HepG2 (cell line): ENCODE measurements at regions not wholly inside any gene's neighbourhood (a gene's known extent, or its start where the extent isn't known, plus 50 kb on each side); places are given as distances from the start of the nearest gene placed in this dataset.
A peak's percentile ranks its signal among the peaks of the same experiment; 100 is the strongest.

Source experiments
- ATAC-seq: fragments of 200-7000 bp; cut with Tn5 transposase; 3 replicates; pipeline ENCODE4 v1.9.1; 2020; ENCODE audit warnings: mild to moderate bottlenecking, moderate library complexity
- BruUV-seq: library from RNA; stranded (reverse); fragments of 400-500 nt; replicated peaks from 2 replicates; lab custom pipeline; 2021; lab: Mats Ljungman, UMichigan
- CTCF ChIA-PET: fragments of 300-600 bp; formaldehyde crosslinking; extraction: SDS; loops from one replicate; lab custom pipeline; 2021; ENCODE audit warnings: low total read pairs, inconsistent platforms, low intra/inter-chr PET ratio; lab: Yijun Ruan, JAX
- POLR2A ChIA-PET: fragments of 350-600 bp; sonication (Branson Sonifier 250); formaldehyde crosslinking; loops from one replicate; lab custom pipeline; 2020; ENCODE audit warnings: antibody characterized with exemption, inconsistent platforms; lab: Yijun Ruan, JAX
- DNase-seq: peaks from one replicate; pipeline ENCODE4 v3.0.0-alpha.2; 2015; ENCODE audit warnings: low spot score
- FAIRE-seq: peaks from 3 replicates; lab custom pipeline; 2011; peaks lifted over from hg19 to GRCh38; lab: Jason Lieb, UNC
- H2AFZ ChIP-seq: one replicate; pipeline ENCODE4 v1.6.1; 2011; ENCODE audit warnings: low read length, inconsistent platforms
- H3K27ac ChIP-seq: fragments of 300-600 bp; 3 replicates; pipeline ENCODE4 v1.8.0; 2011; ENCODE audit warnings: mixed run types, mild to moderate bottlenecking, mixed read lengths, low read length, inconsistent platforms; ENCODE audit not compliant: insufficient read depth; ENCODE audit errors: extremely low read length
- H3K27me3 ChIP-seq, 2 experiments: fragments of 200-600 bp in 1 of 2; 2 replicates in 1 of 2; 3 replicates in 1 of 2; pipeline versions ENCODE4 v1.6.0 to v1.8.0; 2011; ENCODE audit warnings: low read length in 2 of 2, mild to moderate bottlenecking in 2 of 2, moderate library complexity in 2 of 2, inconsistent platforms in 1 of 2; ENCODE audit not compliant: insufficient read depth in 2 of 2, control insufficient read depth in 1 of 2
- H3K36me3 ChIP-seq, 2 experiments: fragments of 200-600 bp in 1 of 2; replicated peaks in 1 of 2; 2 replicates in 1 of 2; 3 replicates in 1 of 2; pipeline versions ENCODE4 v1.5.1 to v1.8.0; 2011; ENCODE audit warnings: low read length in 2 of 2, inconsistent platforms in 1 of 2; ENCODE audit not compliant: insufficient read depth in 2 of 2, control insufficient read depth in 1 of 2
- H3K4me1 ChIP-seq: 2 replicates; pipeline ENCODE4 v1.5.1; 2012; ENCODE audit warnings: low read length, inconsistent platforms; ENCODE audit not compliant: insufficient read depth
- H3K4me2 ChIP-seq: 2 replicates; pipeline ENCODE4 v1.6.0; 2011; ENCODE audit warnings: low read depth, low read length, inconsistent platforms
- H3K4me3 ChIP-seq, 3 experiments: fragments of 200-600 bp in 1 of 3; sonication (generic), shearing (Covaris generic) in 1 of 3; replicated peaks in 1 of 3; 2 replicates each; pipeline ENCODE4 v1.5.1; 2011 to 2016; ENCODE audit warnings: low read length in 3 of 3, inconsistent platforms in 2 of 3, low read depth in 2 of 3, mild to moderate bottlenecking in 2 of 3, control low read depth in 1 of 3, mixed read lengths in 1 of 3; ENCODE audit not compliant: insufficient read depth in 1 of 3
- H3K79me2 ChIP-seq: one replicate; pipeline ENCODE4 v1.6.1; 2011; ENCODE audit warnings: low read length, inconsistent platforms; ENCODE audit not compliant: insufficient read depth
- H3K9ac ChIP-seq: 2 replicates; pipeline ENCODE4 v1.6.0; 2011; ENCODE audit warnings: mild to moderate bottlenecking, low read depth, low read length, inconsistent platforms; ENCODE audit not compliant: insufficient read depth
- H3K9me3 ChIP-seq: 2 replicates; pipeline ENCODE4 v1.5.1; 2012; ENCODE audit warnings: mild to moderate bottlenecking, low read length
- H4K20me1 ChIP-seq: 2 replicates; pipeline ENCODE4 v1.6.0; 2011; ENCODE audit warnings: inconsistent platforms, mild to moderate bottlenecking, low read length, moderate library complexity; ENCODE audit not compliant: insufficient read depth
- ADNP ChIP-seq: sonication (generic); formaldehyde crosslinking; IDR thresholded peaks from 2 replicates; pipeline ENCODE4 v1.4.0; 2020; ENCODE audit warnings: missing genetic modification reagents
- NCOA5 ChIP-seq: sonication (generic); formaldehyde crosslinking; IDR thresholded peaks from 2 replicates; pipeline ENCODE4 v1.4.0; 2020; ENCODE audit warnings: missing genetic modification reagents
- ONECUT2 ChIP-seq: sonication (generic); formaldehyde crosslinking; IDR thresholded peaks from 2 replicates; pipeline ENCODE4 v1.4.0; 2020; ENCODE audit warnings: missing genetic modification reagents
- XRCC5 ChIP-seq: fragments of 200-400 bp; formaldehyde crosslinking; optimal IDR thresholded peaks from 2 replicates; pipeline ENCODE3; 2017; ENCODE audit warnings: mild to moderate bottlenecking, low read length
- ZNF367 ChIP-seq: sonication (generic); formaldehyde crosslinking; IDR thresholded peaks from 2 replicates; pipeline ENCODE4 v1.4.0; 2020; ENCODE audit warnings: missing genetic modification reagents, borderline replicate concordance
- WGBS: methylation state at CpG from one replicate; pipeline ENCODE4 v1.1.6; 2017; ENCODE audit warnings: low lambda C conversion rate; 5-methylcytosine and 5-hydroxymethylcytosine counted together
- in situ Hi-C: cut with HindIII; loops from 2 replicates; pipeline ENCODE4 v1.10.0; 2017; ENCODE audit warnings: low pct_unique_long_range_greater_than_20kb; ENCODE audit not compliant: extremely low pct_ligation_motif_present
- intact Hi-C: fragments of 100-400 bp; cut with micrococcal nuclease; formaldehyde crosslinking; loops from one replicate; pipeline ENCODE4 v1.10.0; 2022; ENCODE audit not compliant: unreplicated experiment
- TF ChIP-seq, protein P1 (sequence below): sonication (generic); formaldehyde crosslinking; IDR thresholded peaks from 2 replicates; pipeline ENCODE4 v1.5.0; 2020; ENCODE audit warnings: mild to moderate bottlenecking, missing genetic modification reagents, moderate library complexity

GRCh38 chr10:111967547-111967946 lies 216.0 kb downstream of the GPAM start:
- no peaks in the 10 kb centered on the region for H3K79me2 ChIP-seq
- H2AFZ ChIP-seq, result no peak overlapping the region
- H3K36me3 ChIP-seq, result no peaks in the 10 kb centered on the region
- H3K4me2 ChIP-seq, result no peak overlapping the region
- in situ Hi-C loops (no loop called here), intact Hi-C loops (no loop called here)
- H4K20me1 ChIP-seq, result no peaks in the 10 kb centered on the region
- DNase-seq (no peak), FAIRE-seq (no peak), ATAC-seq (0 out of 3 replicates have a peak, but pooled peaks have one; percentile 43)
- H3K4me1 ChIP-seq, result no peaks in the 10 kb centered on the region
- WGBS, result 85% methylated on average over 2 of the region's 2 CpGs
- H3K9me3 ChIP-seq, result no peaks in the 10 kb centered on the region
- BruUV-seq, result no TSS peak
- no peak for TF ChIP-seq ZNF367 (CRISPR knock-in tag)
- TF ChIP-seq, protein P1, sequence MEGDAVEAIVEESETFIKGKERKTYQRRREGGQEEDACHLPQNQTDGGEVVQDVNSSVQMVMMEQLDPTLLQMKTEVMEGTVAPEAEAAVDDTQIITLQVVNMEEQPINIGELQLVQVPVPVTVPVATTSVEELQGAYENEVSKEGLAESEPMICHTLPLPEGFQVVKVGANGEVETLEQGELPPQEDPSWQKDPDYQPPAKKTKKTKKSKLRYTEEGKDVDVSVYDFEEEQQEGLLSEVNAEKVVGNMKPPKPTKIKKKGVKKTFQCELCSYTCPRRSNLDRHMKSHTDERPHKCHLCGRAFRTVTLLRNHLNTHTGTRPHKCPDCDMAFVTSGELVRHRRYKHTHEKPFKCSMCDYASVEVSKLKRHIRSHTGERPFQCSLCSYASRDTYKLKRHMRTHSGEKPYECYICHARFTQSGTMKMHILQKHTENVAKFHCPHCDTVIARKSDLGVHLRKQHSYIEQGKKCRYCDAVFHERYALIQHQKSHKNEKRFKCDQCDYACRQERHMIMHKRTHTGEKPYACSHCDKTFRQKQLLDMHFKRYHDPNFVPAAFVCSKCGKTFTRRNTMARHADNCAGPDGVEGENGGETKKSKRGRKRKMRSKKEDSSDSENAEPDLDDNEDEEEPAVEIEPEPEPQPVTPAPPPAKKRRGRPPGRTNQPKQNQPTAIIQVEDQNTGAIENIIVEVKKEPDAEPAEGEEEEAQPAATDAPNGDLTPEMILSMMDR (CRISPR knock-in tag), result 0 out of 2 replicates have a peak, but pooled peaks have one; percentile 8
- H3K27ac ChIP-seq, result no peak overlapping the region
- H3K27me3 ChIP-seq, result no peaks in the 10 kb centered on the region
- CTCF ChIA-PET, result no interaction called here
- POLR2A ChIA-PET, result no interaction called here
- no peak overlapping the region for H3K9ac ChIP-seq
- H3K4me3 ChIP-seq, result no peak overlapping the region

- ChIA-PET CTCF (no interaction called here), POLR2A (no interaction called here)
- in situ Hi-C loops, result no loop called here
- Histone ChIP-seq H3K79me2 (no peaks in the 10 kb centered on the region), H3K4me1 (no peaks in the 10 kb centered on the region), H3K4me2 (no peak overlapping the region), H4K20me1 (no peaks in the 10 kb centered on the region), H3K9ac (no peak overlapping the region), H3K36me3 (no peaks in the 10 kb centered on the region), H3K4me3 (no peak overlapping the region), H3K27me3 (no peaks in the 10 kb centered on the region), H2AFZ (no peak overlapping the region), H3K9me3 (no peaks in the 10 kb centered on the region), H3K27ac (no peak overlapping the region)
- no TSS peak for BruUV-seq
- 21% methylated on average over 3 of the region's 3 CpGs for WGBS
- DNase-seq (no peak), ATAC-seq (no peak), FAIRE-seq (no peak)
- intact Hi-C loops, result no loop called here
- TF ChIP-seq ONECUT2 (no peak), XRCC5 (no peak), ADNP (CRISPR knock-in tag) (no peak), NCOA5 (no peak)
These were observed 214.9 kb downstream of the GPAM start for GRCh38 chr10:111968647-111969046.
